ENCODE measurements at regions not wholly inside any gene's neighbourhood (a gene's known extent, or its start where the extent isn't known, plus 50 kb on each side); places are given as distances from the start of the nearest gene placed in this dataset.

DNA sequence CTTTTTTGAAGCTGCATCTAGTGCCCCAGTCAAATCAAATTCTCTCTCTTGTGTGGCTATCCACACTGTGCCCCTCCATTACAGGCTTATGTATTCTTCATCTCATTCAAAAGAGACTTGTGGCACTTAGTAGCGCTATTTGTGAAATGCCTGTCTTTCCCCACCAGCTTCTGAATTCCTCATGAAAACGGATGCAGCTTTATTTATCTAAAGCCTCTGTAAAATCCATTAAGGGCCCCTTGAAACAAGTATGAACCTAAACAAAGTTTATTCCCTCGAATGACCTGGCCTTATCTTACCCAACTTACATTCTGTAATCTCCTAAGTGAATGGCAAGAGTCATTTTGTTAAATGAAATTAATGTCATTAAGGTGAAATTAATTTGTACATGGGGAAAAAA is 417.4 kb upstream of the PIK3C3 start:
- DNase-seq: no peak

DNA sequence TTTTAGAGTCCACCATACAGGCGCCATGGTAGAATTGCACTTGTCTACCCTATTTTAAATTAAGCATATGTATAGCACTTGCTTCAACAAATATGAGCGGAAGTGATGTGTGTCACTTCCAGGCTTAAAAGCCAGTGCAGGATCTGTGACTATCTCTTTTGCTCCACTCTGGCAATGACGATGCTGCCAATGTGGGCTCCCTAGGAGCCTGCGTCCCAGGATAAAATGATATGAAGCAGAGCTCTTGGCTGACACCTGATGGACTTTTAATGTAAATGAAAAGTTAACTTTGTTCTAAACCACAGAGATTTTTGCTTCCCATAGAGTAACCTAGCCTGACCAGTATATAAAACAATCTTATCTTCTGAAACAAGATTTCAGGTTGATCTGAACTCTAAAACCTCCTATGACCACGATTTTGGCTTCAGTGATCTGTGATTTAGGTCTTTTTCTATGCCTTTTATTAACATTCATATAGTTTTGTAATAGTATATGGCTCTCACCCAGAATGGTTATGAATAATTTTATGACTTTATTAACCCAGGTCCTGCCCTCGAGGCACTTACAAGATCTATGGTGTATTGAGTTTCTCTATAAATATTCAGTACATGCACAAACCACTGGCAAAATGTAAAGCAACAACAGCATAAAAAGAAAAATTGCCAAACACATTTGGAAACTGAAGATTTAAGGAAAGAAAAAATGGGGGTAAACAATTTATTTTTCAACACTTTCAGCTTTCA is 422.5 kb upstream of the PIK3C3 start:
- peak; percentile 1 for DNase-seq

DNA sequence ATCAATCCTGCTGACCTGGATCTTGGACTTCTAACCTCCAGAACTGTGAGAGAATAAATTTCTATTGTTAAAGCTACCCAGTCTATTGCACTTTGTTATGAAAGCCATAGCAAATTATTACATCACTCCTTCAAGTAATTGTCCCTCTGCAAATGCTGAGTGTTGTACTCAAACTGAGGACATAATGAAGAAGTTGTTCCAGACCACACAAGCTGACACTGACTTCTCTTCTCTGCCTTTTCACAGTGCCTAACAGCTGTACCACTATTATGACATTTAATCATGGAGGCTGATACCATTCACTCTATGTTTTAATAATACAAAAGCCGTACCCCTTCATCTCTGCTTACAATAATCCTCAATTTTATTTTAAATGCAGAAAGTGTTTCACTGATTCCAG is 424.1 kb upstream of the PIK3C3 start:
- no peak for DNase-seq

DNA sequence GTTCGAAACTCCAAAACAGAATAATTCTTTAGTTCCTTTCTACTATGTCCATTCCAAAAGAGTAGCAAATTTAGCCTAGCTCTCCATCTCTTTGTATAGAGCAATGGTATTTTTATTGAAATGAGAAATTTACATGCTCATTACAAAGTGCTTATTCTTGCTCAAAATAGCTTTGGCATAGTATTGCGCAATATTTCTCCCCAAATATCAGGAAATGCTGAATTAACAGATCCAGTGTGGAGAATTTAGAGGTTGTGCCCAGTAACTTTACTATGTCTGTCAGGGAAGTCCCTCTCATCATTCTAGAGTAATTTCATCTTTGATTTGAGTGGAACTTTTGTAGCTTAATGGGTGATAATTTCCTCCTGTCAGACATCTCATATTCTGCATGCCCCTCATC is 425.9 kb upstream of the PIK3C3 start:
- no peak for DNase-seq

DNA sequence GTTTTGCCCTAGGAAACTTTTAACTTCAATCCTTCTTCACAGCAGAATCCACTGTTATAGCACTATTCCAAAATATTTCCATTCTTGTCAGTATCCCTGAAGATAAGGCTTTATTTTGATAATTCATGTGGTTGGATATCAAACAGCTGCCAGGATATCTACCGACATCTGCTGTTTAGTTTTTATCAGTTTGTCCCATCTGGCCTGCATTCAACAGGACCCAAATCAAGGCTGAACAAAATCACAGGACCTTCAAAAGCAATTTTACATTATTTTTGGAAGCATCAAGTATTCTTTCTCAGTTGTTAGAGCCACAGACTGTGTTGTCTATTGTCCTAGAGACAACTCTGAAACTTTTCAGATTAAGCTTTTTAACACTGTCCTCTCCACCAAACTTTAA is 429.0 kb upstream of the PIK3C3 start:
- no peak for DNase-seq

DNA sequence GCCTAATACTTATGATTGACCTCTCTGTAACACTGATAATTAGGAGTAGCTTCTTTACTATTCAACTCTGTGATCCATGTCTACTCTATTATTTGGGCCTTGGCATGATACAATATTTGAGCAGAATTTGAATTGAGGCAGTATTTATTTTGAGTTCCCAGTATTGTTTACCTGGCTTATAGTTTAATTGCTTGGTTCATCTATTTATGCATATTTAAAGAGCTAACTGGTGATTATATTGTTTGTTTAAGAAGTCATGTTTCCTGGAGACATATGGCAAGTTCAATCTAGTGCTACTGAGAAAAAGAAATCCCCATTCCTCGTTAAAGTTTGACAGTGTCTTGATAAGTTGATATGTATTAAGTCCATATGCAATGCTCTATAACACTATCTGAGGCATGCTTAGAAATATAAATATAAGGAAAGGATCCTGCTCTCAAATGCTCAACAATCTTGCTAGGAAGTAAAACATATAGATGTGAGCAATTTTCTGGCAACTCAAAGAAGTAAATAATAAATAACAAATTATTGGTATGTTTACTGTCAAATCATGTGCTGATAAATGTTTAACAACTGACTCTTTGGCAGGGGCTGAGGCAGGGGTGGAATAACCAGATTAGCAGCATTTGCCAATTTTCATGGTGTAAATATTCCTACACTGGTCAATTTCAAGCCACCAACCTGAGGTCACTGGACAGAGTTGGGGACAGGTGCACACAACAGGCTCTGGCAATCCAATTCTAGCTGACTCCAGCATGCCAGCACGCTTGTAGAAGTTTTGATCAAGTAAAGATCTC is 430.2 kb upstream of the PIK3C3 start:
- no peak for DNase-seq

DNA sequence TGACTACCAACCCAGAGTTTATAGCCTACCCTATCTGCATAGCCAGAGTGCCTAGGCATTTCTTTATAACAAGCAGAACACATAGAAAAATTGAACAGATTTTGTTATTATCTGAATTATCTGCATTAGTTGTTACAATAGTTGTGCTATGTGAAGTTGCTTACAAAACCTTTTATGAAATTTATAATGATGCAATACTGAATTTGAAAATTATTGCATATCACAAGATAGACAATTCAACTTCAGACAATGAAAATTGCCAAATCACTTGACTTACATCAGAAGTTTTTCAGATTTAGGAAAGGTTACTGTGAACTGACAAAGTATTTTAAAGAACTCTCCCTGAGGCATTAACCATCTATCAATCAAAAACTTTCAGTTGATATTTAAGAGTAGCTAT is 437.9 kb upstream of the PIK3C3 start:
- DNase-seq: no peak

DNA sequence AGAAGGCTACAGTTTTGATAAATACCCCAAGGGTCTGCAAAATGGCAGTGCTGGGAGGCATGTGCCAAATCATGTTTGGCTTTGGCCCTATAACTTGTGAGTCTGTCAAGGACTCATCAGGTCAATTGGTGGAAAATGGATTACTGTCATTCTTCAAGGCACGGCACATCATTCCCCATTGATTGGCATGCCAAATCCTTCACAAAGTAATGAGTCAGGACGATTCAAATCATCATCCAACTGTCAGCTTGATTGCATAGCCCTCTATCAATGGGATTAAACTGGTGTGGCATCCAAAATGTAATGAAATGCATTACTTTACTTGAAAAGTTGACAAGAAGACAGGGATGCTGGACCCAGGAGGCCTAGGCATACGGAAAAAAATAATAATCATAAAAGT is 441.6 kb upstream of the PIK3C3 start:
- DNase-seq: no peak

DNA sequence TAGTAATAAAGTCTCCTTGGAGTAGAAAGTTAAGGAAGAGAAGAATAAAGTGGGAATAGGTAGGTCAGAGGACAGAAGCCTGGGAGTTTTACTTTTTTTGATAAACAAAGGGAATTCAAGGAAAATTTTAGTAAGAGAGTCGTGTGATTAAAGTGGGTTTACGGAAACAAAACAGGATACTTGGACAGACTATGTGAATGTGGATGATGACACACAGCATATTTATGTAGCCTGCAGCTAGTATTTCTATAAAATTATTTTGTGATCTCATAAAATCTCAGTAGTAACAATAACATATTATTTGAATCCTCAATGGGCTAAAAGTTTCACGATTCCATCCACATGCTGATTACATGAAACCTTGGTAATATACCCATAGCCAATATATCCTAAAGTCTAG is 450.7 kb upstream of the PIK3C3 start:
- DNase-seq: no peak

DNA sequence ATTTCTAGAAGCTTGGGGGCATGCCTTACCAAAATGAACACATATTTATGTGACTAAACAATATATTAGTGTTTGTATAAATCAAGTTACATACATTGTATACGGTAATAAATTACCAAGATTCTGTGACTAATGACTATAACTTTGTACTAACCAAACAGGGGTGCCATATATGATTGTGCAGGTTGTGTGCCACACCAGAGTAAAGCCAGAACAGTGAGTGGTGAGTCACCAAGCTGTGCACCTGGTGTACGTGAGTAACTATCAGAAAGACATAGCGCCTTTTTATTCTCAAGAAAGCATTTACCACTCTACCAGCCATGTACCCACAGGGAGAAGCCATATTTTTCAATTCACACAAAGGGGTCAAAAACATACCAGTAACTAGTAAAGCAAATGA is 453.2 kb upstream of the PIK3C3 start:
- no peak for DNase-seq

DNA sequence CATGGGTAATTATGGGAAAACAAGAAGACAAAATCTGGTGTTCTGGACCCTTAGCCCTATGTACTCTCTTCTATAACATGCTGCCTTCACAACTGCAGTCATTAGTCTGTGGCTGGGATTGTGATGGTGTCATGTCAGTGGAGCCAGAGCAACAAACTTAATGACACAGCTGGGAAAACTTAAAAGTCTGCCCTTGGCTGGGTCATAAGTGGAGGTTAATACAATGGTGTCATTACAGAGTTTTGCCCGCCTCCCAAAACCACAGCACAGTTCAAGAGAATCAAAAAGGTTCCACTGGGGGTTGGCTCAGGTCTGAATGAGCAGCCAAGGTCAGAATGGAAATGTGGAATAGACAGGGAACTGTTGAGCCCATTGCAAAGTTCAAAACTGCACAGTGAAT is 455.7 kb upstream of the PIK3C3 start:
- DNase-seq: no peak

DNA sequence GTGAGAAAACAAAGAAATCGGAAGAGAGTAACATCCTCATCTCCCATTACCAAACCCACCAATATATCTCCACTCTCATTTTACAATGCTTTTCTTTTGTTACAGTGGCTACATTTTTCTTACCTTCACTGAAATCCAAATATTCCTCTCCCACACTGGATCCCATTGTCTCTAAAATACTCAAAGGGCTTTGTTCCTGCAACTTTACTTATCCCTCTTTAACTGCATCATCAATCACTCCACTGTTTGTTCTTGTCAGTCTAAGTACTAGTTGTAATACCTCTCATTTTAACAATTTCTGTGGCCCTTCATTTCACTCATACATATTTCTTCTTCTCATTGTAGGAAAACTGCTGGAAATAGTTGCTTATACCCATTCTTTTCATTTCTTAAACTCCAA is 464.2 kb upstream of the PIK3C3 start:
- DNase-seq: no peak

DNA sequence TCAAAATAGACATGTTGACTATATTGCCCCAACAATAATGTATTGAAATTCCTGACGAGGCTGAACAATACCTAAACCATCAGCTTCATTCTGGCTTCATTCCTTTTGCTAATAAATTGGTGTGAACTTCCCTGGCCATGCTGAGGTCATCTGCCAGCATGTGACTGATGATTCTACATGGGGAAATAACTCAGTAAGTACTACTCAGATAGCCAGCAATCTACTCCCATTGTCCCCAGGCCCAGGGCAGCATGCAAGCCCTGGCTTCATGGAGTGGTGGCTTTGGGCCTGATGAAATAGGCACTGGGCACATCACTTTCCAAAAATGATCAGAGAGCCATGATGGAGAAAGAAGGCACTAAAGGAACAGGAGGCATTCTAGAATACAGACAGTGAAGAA is 468.5 kb upstream of the PIK3C3 start:
- DNase-seq: no peak

DNA sequence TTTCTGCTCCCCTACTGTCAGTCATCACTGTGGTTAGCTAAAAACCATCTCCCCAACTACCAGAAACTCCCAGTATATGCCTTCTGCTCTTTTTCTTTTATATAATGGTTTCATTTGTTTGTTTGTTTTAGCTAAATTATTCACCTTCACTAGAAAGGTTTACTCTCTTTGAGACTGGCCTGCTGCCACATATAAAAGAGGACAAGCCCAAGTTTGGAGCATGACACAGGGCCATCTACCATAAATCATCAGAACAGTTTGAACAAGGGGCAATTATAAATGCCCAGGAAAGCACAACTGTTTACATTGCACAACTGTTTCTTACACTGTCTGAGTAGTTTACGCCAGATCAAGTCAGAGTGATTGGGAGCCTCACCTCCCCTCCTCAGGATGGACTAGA is 471.0 kb upstream of the PIK3C3 start:
- DNase-seq: no peak

DNA sequence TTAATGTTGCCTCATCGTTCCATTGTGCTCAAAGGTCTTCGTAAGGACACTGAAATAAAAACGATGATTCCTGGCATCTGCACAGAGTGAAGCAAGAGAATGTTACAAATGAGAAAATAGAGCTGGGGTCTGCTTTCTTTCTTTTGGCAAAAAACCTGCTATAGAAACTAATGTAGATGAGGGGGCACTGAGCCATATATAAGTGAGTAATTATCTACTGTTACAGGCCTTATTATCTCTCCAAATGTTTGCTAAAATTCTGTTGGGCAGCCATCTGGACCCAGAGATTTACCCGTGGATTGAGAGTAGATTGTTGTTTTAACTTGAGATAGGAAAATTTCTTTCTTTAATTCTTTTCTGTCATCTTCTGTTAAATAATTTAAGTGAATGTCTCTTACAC is 472.5 kb upstream of the PIK3C3 start:
- DNase-seq: no peak

DNA sequence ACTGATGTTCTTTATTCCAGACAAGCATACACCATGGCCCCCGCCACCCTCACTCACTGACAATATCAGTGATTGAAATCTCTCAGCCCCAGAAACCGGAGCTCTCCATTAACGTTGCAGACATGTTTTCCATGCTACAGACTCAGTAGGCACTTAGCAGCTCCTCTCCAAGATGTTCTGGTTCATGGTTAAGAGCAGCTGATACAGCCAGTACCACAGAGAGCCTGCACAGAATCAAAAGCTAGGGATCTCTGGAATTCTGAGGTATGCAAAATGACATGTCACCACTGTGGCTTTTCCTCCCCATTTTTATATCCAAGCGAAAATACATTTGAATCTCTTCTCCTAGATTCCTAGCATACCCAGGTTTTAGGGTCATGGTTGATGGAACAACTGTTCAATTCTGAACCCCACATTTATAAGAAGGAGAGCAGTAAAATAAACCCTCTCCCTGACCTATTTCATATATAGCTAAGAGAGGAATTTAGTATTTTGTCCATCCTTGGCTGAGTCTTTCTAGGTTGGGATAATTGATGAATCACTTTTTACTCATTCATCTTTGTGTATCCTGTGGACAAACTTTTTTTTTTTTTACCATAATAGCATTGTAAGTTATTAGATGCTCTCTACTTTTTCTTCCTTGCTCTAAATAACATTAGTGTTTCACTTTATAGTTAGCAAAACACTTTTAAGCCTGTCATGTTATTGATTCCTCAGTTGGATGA is 488.4 kb upstream of the PIK3C3 start:
- DNase-seq: no peak

DNA sequence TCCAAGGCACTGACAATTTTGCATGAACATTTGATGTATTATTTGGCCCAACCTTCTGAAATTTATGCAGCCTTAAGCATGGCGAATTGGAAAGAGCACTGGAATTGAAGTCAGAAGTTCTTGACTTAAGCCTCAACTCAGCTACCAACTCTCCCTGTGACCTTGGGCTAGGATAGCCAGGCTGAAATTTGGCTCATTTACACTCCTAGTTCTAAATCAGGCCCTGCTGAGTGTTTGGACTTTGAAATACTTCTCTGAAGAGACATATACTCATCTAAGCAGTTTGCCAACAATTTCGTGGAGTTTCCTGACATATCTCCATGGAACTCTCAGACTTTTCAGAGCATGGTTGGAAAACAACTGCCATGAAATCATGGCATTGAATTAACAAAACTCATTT is 489.6 kb upstream of the PIK3C3 start:
- DNase-seq: no peak

DNA sequence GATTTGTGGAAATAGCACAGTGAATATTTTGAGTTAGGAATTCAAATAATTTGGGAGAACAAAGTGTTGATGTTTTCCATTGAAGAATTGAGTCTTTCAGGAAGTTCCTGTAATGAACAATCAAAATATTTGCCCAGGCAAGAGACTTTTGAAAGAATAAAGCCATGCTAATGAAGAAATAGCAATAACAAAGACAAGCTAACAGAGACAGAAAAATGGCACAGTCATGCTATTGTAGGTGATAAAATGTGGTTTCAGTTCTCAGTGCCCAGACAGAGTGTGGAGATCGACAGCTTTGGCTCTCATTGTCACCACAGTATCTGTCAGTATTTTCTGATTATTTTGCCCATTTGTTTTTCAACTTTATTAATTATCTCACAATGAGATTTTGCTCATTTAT is 490.8 kb upstream of the PIK3C3 start:
- DNase-seq: no peak

DNA sequence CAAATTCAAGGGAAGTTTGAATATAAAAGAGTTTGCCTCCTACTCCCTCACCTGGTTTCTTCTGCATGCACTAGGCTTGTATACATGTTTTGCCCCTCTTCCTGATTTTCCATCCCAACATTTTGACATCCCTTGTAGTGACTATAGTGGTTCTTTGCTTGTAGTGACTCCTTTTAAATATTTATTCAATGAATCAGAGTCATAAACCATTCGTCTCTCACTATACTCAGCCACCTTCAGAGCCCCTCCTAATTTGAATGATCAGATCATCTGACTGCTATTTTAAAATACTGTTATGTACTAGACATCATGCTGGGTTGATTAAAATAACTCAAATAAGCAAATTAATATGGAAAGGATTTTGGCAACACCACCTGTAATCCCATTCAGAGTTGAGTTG is 492.1 kb upstream of the PIK3C3 start:
- no peak for DNase-seq

DNA sequence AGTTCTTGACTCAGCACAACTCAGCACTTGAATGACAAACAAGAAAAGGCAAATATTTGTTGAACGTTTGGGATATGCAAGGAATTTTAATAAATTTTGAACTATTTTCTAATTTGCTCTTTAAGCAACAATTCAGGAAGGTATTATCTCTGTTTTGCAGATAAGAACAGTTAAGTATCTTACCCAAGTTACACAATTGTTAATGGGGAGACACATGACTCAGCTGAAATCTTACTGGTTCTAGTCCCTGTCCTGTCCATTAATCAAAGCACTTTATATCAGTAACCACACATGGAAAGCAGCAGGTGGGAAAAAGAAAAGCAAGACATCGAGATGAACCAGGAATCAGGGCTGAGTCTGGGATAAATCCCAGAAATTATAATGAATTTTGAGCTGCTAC is 493.9 kb upstream of the PIK3C3 start:
- peak; percentile 28 for DNase-seq

DNA sequence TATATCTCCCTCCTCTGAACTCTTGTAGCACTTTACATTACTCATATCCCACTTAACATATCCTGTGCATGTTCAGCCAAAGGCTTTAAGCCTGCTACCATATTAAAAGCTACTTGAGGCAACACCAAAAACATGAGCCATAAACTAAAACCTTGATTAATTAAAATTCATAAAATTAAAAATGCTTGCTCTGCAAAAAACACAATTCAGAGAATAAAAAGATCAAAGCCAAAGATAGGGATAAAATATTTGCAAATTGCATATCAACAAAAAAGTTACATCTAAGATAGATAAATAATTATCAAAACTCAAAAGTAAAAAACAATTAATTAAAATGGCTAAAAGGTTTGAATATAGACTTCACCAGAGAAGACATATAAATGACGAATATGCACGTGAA is 495.4 kb upstream of the PIK3C3 start:
- peak; percentile 35 for DNase-seq

DNA sequence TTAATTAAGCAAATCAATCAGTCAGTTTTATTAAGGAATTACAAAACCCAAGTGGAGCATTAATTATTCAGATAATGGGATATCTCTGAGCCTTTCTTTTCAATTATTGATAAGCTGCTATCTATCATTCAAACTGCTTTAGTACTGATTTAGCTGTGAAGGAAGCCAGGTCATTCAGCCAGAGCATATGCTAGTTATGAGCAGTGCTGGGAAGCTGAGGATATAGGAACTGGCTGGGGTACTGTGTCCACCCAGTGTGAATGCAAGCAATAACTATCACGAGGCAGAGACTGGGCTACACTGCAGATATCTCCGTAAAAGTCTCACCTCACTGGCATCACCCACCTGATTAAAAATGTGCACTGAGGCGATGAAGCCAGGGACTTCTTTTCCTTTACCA is 496.7 kb upstream of the PIK3C3 start:
- DNase-seq: no peak

DNA sequence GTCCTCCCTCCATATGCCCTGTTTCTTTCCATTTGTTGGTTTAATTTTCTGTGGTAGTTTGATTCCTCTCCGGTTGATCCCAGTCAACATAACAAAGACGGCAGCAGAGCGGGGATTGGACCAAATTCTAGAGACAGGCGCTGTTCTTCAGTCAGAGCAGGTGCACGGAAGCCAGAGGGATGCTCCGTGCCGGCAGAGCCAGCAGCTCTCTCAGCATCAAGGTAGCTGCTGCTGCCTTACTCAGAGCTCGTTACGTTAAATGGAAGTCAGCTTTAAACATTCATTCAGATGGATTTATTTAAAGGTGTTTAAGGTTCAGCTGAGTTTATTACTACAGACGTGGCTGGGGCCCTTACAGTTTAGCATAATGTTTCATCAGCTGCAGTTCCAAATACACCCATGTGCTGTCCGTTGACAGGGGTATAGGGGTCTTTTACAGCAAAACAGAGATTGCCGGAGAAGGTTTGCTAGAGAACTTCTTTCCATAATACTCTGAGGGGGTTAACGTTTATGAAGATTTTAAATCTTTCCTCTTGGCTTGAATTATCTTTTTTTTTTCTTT is 497.2 kb upstream of the PIK3C3 start:
- no peak for DNase-seq

DNA sequence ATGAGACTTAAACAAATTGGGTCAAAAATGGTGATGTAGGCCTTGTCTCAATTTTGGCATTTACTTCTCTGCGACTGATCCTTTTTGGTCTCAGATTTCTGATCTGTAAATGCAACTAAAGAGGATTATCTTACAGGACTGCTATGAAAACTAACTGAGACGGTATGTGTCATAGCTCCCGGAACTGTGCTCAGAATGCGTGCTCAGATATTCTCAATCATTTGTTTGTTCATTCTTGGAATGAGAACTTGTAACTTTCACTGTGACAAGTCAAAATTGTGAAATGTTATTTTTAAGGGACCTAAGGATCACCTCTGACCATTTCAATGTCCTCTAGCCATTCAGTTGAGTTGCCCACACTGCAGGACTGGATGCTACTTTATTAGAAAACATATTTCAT is 498.2 kb upstream of the PIK3C3 start:
- DNase-seq: no peak
